Right lobe of liver (tissue), 6 donors: ENCODE measurements at regions not wholly inside any gene's neighbourhood (a gene's known extent, or its start where the extent isn't known, plus 50 kb on each side); places are given as distances from the start of the nearest gene placed in this dataset.

Source experiments
- ATAC-seq, 4 donors: fragments of 200-7000 bp; cut with Tn5 transposase; one replicate each; pipeline ENCODE4 v1.9.1; 2020; ENCODE audit warnings: mild to moderate bottlenecking in 4 of 4, moderate library complexity in 4 of 4
- DNase-seq, 3 donors: peaks; one replicate each; pipeline ENCODE4 v3.0.0-alpha.2; 2020
- H3K27ac ChIP-seq, 3 donors: fragments of 200-600 bp; one replicate each; pipeline ENCODE4 v1.8.0; 2022
- H3K27me3 ChIP-seq, 2 donors: fragments of 200-600 bp; one replicate each; pipeline ENCODE4 v1.8.0; 2022
- H3K36me3 ChIP-seq, 4 donors: fragments of 200-600 bp; sonication (generic) in 1 of 4; one replicate each; pipeline versions ENCODE4 v1.5.1 to v1.8.0; 2017 to 2022; ENCODE audit warnings: control low read depth in 1 of 4
- H3K4me1 ChIP-seq, 4 donors: fragments of 200-600 bp; sonication (generic) in 1 of 4; one replicate each; pipeline versions ENCODE4 v1.5.1 to v1.8.0; 2017 to 2022; ENCODE audit warnings: control low read depth in 1 of 4
- H3K4me3 ChIP-seq, 3 donors: fragments of 200-600 bp; one replicate each; pipeline ENCODE4 v1.8.0; 2022
- H3K9me3 ChIP-seq, 4 donors: fragments of 200-600 bp; sonication (generic) in 1 of 4; one replicate each; pipeline versions ENCODE4 v1.5.1 to v1.8.0; 2017 to 2022; ENCODE audit warnings: control low read depth in 1 of 4
- CTCF ChIP-seq, 4 donors: fragments of 200-600 bp in 3 of 4; fragments of 450-650 bp in 1 of 4; IDR thresholded peaks; one replicate each; pipeline versions ENCODE4 v1.5.1 to v1.8.0; 2016 to 2022; ENCODE audit warnings: antibody characterized with exemption in 4 of 4, mild to moderate bottlenecking in 2 of 4
- POLR2A ChIP-seq: fragments of 450-650 bp; IDR thresholded peaks from one replicate; pipeline ENCODE4 v1.6.1; 2017; ENCODE audit warnings: antibody characterized with exemption, mild to moderate bottlenecking
- WGBS: methylation state at CpG from one replicate; pipeline ENCODE4 v1.1.6; 2018; ENCODE audit warnings: low coverage, low lambda C conversion rate; ENCODE audit not compliant: insufficient coverage; ENCODE audit errors: missing lambda C conversion rate; 5-methylcytosine and 5-hydroxymethylcytosine counted together
- intact Hi-C, 2 donors: fragments of 100-400 bp; cut with DNase I; formaldehyde crosslinking; loops; one replicate each; pipeline versions ENCODE4 v1.11.2 to v1.14.1; 2022
- donor health status: DM: no; HTN: yes; CAD: no.
- donor health status: DM: no; HTN: no; CAD: no.
- donor health status: DM: no; HTN: no; CAD: no.
- donor health status: DM: no; HTN: yes; CAD: no.
- donor health status: DM: no; HTN: yes; CAD: no.

- H3K36me3 ChIP-seq = no peaks in the 10 kb centered on the region
- intact Hi-C loops = no loop called here
- H3K9me3 ChIP-seq = no peaks in the 10 kb centered on the region
- DNase-seq = no peak
- no peak overlapping the region for H3K4me3 ChIP-seq
- no peaks in the 10 kb centered on the region for H3K27me3 ChIP-seq
- H3K4me1 ChIP-seq = no peaks in the 10 kb centered on the region
- TF ChIP-seq POLR2A (no peak), CTCF (IDR thresholded peaks at IDR 0.05) (no peak)
- WGBS = 70% methylated on average over 4 of the region's 7 CpGs
- H3K27ac ChIP-seq = no peak overlapping the region
- no peak for ATAC-seq
Observed at GRCh38 chr15:95973566-95974256, 356.8 kb upstream of the NR2F2 start.

- no peak overlapping the region for H3K27ac ChIP-seq
- no peak overlapping the region for H3K4me3 ChIP-seq
- H3K4me1 ChIP-seq = no peaks in the 10 kb centered on the region
- no peaks in the 10 kb centered on the region for H3K36me3 ChIP-seq
- DNase-seq (no peak), ATAC-seq (no peak)
- WGBS = 71% methylated on average over 4 of the region's 4 CpGs
- intact Hi-C loops = no loop called here
- H3K27me3 ChIP-seq = no peaks in the 10 kb centered on the region
- no peaks in the 10 kb centered on the region for H3K9me3 ChIP-seq
- TF ChIP-seq POLR2A (no peak), CTCF (IDR thresholded peaks at IDR 0.05) (no peak)
Observed at GRCh38 chr15:95975212-95975611, 355.3 kb upstream of the NR2F2 start.

- H3K27me3 ChIP-seq = no peaks in the 10 kb centered on the region
- WGBS = 84% methylated on average over 3 of the region's 3 CpGs
- no peak for ATAC-seq
- no peak for TF ChIP-seq POLR2A
- no peak for TF ChIP-seq CTCF (IDR thresholded peaks at IDR 0.05)
- H3K36me3 ChIP-seq = no peaks in the 10 kb centered on the region
- intact Hi-C loops = no loop called here
- H3K27ac ChIP-seq = no peak overlapping the region
- H3K9me3 ChIP-seq = no peaks in the 10 kb centered on the region
- no peak overlapping the region for H3K4me3 ChIP-seq
- DNase-seq = no peak
- no peaks in the 10 kb centered on the region for H3K4me1 ChIP-seq
Observed at GRCh38 chr15:95979286-95979685, 351.2 kb upstream of the NR2F2 start.

GRCh38 chr15:95981209-95981608 is 349.3 kb upstream of the NR2F2 start:
- Histone ChIP-seq H3K36me3 (no peaks in the 10 kb centered on the region), H3K9me3 (no peaks in the 10 kb centered on the region), H3K4me1 (no peaks in the 10 kb centered on the region), H3K4me3 (no peak overlapping the region), H3K27me3 (no peaks in the 10 kb centered on the region), H3K27ac (no peak overlapping the region)
- ATAC-seq (no peak), DNase-seq (no peak)
- intact Hi-C loops = no loop called here
- whole genome bisulfite sequencing = 86% methylated on average over 6 of the region's 6 CpGs
- TF ChIP-seq CTCF (IDR thresholded peaks at IDR 0.05) = no peak
- TF ChIP-seq POLR2A = no peak

GRCh38 chr15:95987299-95987698 is 343.2 kb upstream of the NR2F2 start:
- 78% methylated on average over 4 of the region's 4 CpGs for WGBS
- ATAC-seq (no peak), DNase-seq (no peak)
- Histone ChIP-seq H3K4me3 (no peak overlapping the region), H3K9me3 (no peaks in the 10 kb centered on the region), H3K36me3 (no peaks in the 10 kb centered on the region), H3K27ac (no peak overlapping the region), H3K4me1 (no peaks in the 10 kb centered on the region), H3K27me3 (no peaks in the 10 kb centered on the region)
- TF ChIP-seq POLR2A = no peak
- no peak for TF ChIP-seq CTCF (IDR thresholded peaks at IDR 0.05)
- intact Hi-C loops = no loop called here
